ENCODE measurements at regions not wholly inside any gene's neighbourhood (a gene's known extent, or its start where the extent isn't known, plus 50 kb on each side); places are given as distances from the start of the nearest gene placed in this dataset.
"Not testable (repeated sequence)": the region's sequence is repeated elsewhere in the genome, so short reads cannot be mapped to it uniquely, and the experiment has no call there.

GRCh38 chrX:40993395-40993794 is 91.8 kb upstream of the USP9X start:
- not testable (repeated sequence) for H3K9me3 Mint-ChIP-seq; H3K36me3 Mint-ChIP-seq; H3K27ac Mint-ChIP-seq; H3K27me3 Mint-ChIP-seq; H3K4me3 Mint-ChIP-seq; ATAC-seq (ENCODE audit: low read depth); DNase-seq (ENCODE audit: low spot score in 2 of 2); H3K4me1 Mint-ChIP-seq

- Mint-ChIP-seq H3K27me3 (no peaks in the 10 kb centered on the region), H3K4me3 (no peak overlapping the region), H3K4me1 (peaks cover 2% of the 10 kb centered on the region), H3K27ac (no peak overlapping the region), H3K9me3 (peaks cover 4% of the 10 kb centered on the region), H3K36me3 (peaks cover 4% of the 10 kb centered on the region)
- DNase-seq (ENCODE audit: low spot score in 2 of 2) = no peak
- no peak for ATAC-seq (ENCODE audit: low read depth)
Observed at GRCh38 chrX:40996886-40997530, 88.2 kb upstream of the USP9X start.

GRCh38 chrX:40998123-40998522 is 87.1 kb upstream of the USP9X start:
- Mint-ChIP-seq H3K9me3 (peaks cover 4% of the 10 kb centered on the region), H3K36me3 (peaks cover 4% of the 10 kb centered on the region), H3K4me3 (no peak overlapping the region), H3K4me1 (peaks cover 2% of the 10 kb centered on the region), H3K27me3 (no peaks in the 10 kb centered on the region), H3K27ac (no peak overlapping the region)
- DNase-seq (ENCODE audit: low spot score in 2 of 2) = no peak
- ATAC-seq (ENCODE audit: low read depth) = no peak

GRCh38 chrX:41001327-41001726 is 83.9 kb upstream of the USP9X start:
- Mint-ChIP-seq H3K27ac (no peak overlapping the region), H3K4me3 (no peak overlapping the region), H3K36me3 (no peaks in the 10 kb centered on the region), H3K27me3 (peaks cover 2% of the 10 kb centered on the region), H3K4me1 (peaks cover 6% of the 10 kb centered on the region), H3K9me3 (no peaks in the 10 kb centered on the region)
- no peak for DNase-seq (ENCODE audit: low spot score in 2 of 2)
- no peak for ATAC-seq (ENCODE audit: low read depth)

GRCh38 chrX:41002026-41002425 is 83.2 kb upstream of the USP9X start:
- Mint-ChIP-seq H3K9me3 (no peaks in the 10 kb centered on the region), H3K4me3 (no peak overlapping the region), H3K4me1 (peaks cover 8% of the 10 kb centered on the region), H3K27ac (no peak overlapping the region), H3K27me3 (peaks cover 5% of the 10 kb centered on the region), H3K36me3 (no peaks in the 10 kb centered on the region)
- ATAC-seq (ENCODE audit: low read depth) = no peak
- no peak for DNase-seq (ENCODE audit: low spot score in 2 of 2)

- no peak for DNase-seq (ENCODE audit: low spot score in 2 of 2)
- peaks cover 8% of the 10 kb centered on the region for H3K4me1 Mint-ChIP-seq
- no peak for ATAC-seq (ENCODE audit: low read depth)
- H3K9me3 Mint-ChIP-seq = no peaks in the 10 kb centered on the region
- H3K27ac Mint-ChIP-seq = no peak overlapping the region
- H3K36me3 Mint-ChIP-seq = no peaks in the 10 kb centered on the region
- H3K4me3 Mint-ChIP-seq = no peak overlapping the region
- H3K27me3 Mint-ChIP-seq = peaks cover 12% of the 10 kb centered on the region
Observed at GRCh38 chrX:41003506-41004270, 81.6 kb upstream of the USP9X start.

- H3K27ac Mint-ChIP-seq = no peak overlapping the region
- H3K27me3 Mint-ChIP-seq = peaks cover 12% of the 10 kb centered on the region
- H3K4me1 Mint-ChIP-seq = peaks cover 11% of the 10 kb centered on the region
- H3K36me3 Mint-ChIP-seq = no peaks in the 10 kb centered on the region
- no peak for ATAC-seq (ENCODE audit: low read depth)
- no peaks in the 10 kb centered on the region for H3K9me3 Mint-ChIP-seq
- no peak for DNase-seq (ENCODE audit: low spot score in 2 of 2)
- no peak overlapping the region for H3K4me3 Mint-ChIP-seq
Observed at GRCh38 chrX:41005445-41005992, 79.7 kb upstream of the USP9X start.

GRCh38 chrX:41009850-41010846 is 75.1 kb upstream of the USP9X start:
- H3K27me3 Mint-ChIP-seq = peaks cover 12% of the 10 kb centered on the region
- DNase-seq (ENCODE audit: low spot score in 2 of 2) (peak; percentile 5 to 15), ATAC-seq (ENCODE audit: low read depth) (peak; percentile 85)
- peak overlapping the region; percentile 68 for H3K4me3 Mint-ChIP-seq
- H3K36me3 Mint-ChIP-seq = no peaks in the 10 kb centered on the region
- H3K27ac Mint-ChIP-seq = peak overlapping the region; percentile 70
- peaks cover 14% of the 10 kb centered on the region for H3K4me1 Mint-ChIP-seq
- H3K9me3 Mint-ChIP-seq = no peaks in the 10 kb centered on the region

GRCh38 chrX:41014776-41015360 is 70.4 kb upstream of the USP9X start:
- H3K4me1 Mint-ChIP-seq = peaks cover 4% of the 10 kb centered on the region
- H3K27me3 Mint-ChIP-seq = peaks cover 2% of the 10 kb centered on the region
- DNase-seq (ENCODE audit: low spot score in 2 of 2) (no peak), ATAC-seq (ENCODE audit: low read depth) (no peak)
- H3K9me3 Mint-ChIP-seq = no peaks in the 10 kb centered on the region
- H3K4me3 Mint-ChIP-seq = no peak overlapping the region
- H3K36me3 Mint-ChIP-seq = no peaks in the 10 kb centered on the region
- no peak overlapping the region for H3K27ac Mint-ChIP-seq

GRCh38 chrX:41017785-41018184 is 67.5 kb upstream of the USP9X start:
- H3K4me3 Mint-ChIP-seq; H3K27ac Mint-ChIP-seq; H3K9me3 Mint-ChIP-seq; H3K4me1 Mint-ChIP-seq; DNase-seq (ENCODE audit: low spot score in 2 of 2); ATAC-seq (ENCODE audit: low read depth); H3K36me3 Mint-ChIP-seq; H3K27me3 Mint-ChIP-seq: not testable (repeated sequence)

- H3K9me3 Mint-ChIP-seq; H3K27me3 Mint-ChIP-seq; ATAC-seq (ENCODE audit: low read depth); H3K36me3 Mint-ChIP-seq; H3K4me3 Mint-ChIP-seq; H3K27ac Mint-ChIP-seq; DNase-seq (ENCODE audit: low spot score in 2 of 2); H3K4me1 Mint-ChIP-seq: not testable (repeated sequence)
Observed at GRCh38 chrX:41018391-41019040, 66.7 kb upstream of the USP9X start.

GRCh38 chrX:41019041-41019392 is 66.2 kb upstream of the USP9X start:
- ATAC-seq (ENCODE audit: low read depth) (no peak), DNase-seq (ENCODE audit: low spot score in 2 of 2) (no peak)
- no peaks in the 10 kb centered on the region for H3K9me3 Mint-ChIP-seq
- H3K4me3 Mint-ChIP-seq = no peak overlapping the region
- H3K27me3 Mint-ChIP-seq = peaks cover 2% of the 10 kb centered on the region
- no peak overlapping the region for H3K27ac Mint-ChIP-seq
- no peaks in the 10 kb centered on the region for H3K36me3 Mint-ChIP-seq
- no peaks in the 10 kb centered on the region for H3K4me1 Mint-ChIP-seq

- Mint-ChIP-seq H3K27me3 (peaks cover 2% of the 10 kb centered on the region), H3K4me1 (no peaks in the 10 kb centered on the region)
Observed at GRCh38 chrX:41022566-41022965, 62.7 kb upstream of the USP9X start.

More at GRCh38 chrX:41022566-41022965, 62.7 kb upstream of the USP9X start:
- ATAC-seq (ENCODE audit: low read depth) = no peak
- Mint-ChIP-seq H3K27ac (no peak overlapping the region), H3K4me3 (no peak overlapping the region), H3K9me3 (no peaks in the 10 kb centered on the region), H3K36me3 (no peaks in the 10 kb centered on the region)
- no peak for DNase-seq (ENCODE audit: low spot score in 2 of 2)
